ENCODE measurements at regions not wholly inside any gene's neighbourhood (a gene's known extent, or its start where the extent isn't known, plus 50 kb on each side); places are given as distances from the start of the nearest gene placed in this dataset.
"Not testable (repeated sequence)": the region's sequence is repeated elsewhere in the genome, so short reads cannot be mapped to it uniquely, and the experiment has no call there.

GRCh38 chr2:3114406-3115185 is 263.0 kb downstream of the EIPR1 start:
- DNase-seq, result no peak

- DNase-seq, result no peak
Observed at GRCh38 chr2:3113769-3114168, 263.8 kb downstream of the EIPR1 start.

GRCh38 chr2:3113122-3113521 is 264.5 kb downstream of the EIPR1 start:
- no peak for DNase-seq

GRCh38 chr2:3112553-3112952 is 265.1 kb downstream of the EIPR1 start:
- DNase-seq, result no peak

- no peak for DNase-seq
Observed at GRCh38 chr2:3112131-3112530, 265.5 kb downstream of the EIPR1 start.

- no peak for DNase-seq
Observed at GRCh38 chr2:3110994-3111666, 266.5 kb downstream of the EIPR1 start.

GRCh38 chr2:3110555-3110954 is 267.1 kb downstream of the EIPR1 start:
- DNase-seq, result no peak

GRCh38 chr2:3108710-3109702 is 268.6 kb downstream of the EIPR1 start:
- no peak for DNase-seq

- no peak for DNase-seq
Observed at GRCh38 chr2:3108105-3108504, 269.5 kb downstream of the EIPR1 start.

GRCh38 chr2:3107567-3107966 is 270.1 kb downstream of the EIPR1 start:
- DNase-seq, result no peak

GRCh38 chr2:3105814-3106569 is 271.6 kb downstream of the EIPR1 start:
- DNase-seq, result no peak

GRCh38 chr2:3104958-3105813 is 272.4 kb downstream of the EIPR1 start:
- not testable (repeated sequence) for DNase-seq

GRCh38 chr2:3104261-3104660 is 273.4 kb downstream of the EIPR1 start:
- DNase-seq, result no peak

- no peak for DNase-seq
Observed at GRCh38 chr2:3102922-3103569, 274.6 kb downstream of the EIPR1 start.

- DNase-seq, result no peak
Observed at GRCh38 chr2:3102081-3102921, 275.3 kb downstream of the EIPR1 start.

GRCh38 chr2:3101016-3101942 is 276.3 kb downstream of the EIPR1 start:
- no peak for DNase-seq

- no peak for DNase-seq
Observed at GRCh38 chr2:3100386-3100785, 277.2 kb downstream of the EIPR1 start.

- no peak for DNase-seq
Observed at GRCh38 chr2:3099860-3100234, 277.8 kb downstream of the EIPR1 start.
